Activated naive CD4-positive, alpha-beta T cell treated with anti-CD3 and anti-CD28 coated beads for 36 hours (primary cell): ENCODE measurements at regions not wholly inside any gene's neighbourhood (a gene's known extent, or its start where the extent isn't known, plus 50 kb on each side); places are given as distances from the start of the nearest gene placed in this dataset.

Experiments used
- CTCF ChIA-PET: fragments of 350-600 bp; sonication (Branson Sonifier 250); formaldehyde crosslinking; loops from one replicate; lab custom pipeline; 2021; ENCODE audit warnings: antibody characterized with exemption; lab: Charles Lee
- DNase-seq: peaks from one replicate; pipeline ENCODE4 v3.0.0-alpha.2; 2020
- H3K27ac Mint-ChIP-seq: one replicate; pipeline ENCODE4 v1.8.0; 2021; ENCODE audit warnings: mild to moderate bottlenecking, mixed read lengths
- H3K27me3 Mint-ChIP-seq: one replicate; pipeline ENCODE4 v1.8.0; 2021; ENCODE audit warnings: low read depth, mixed read lengths
- H3K36me3 Mint-ChIP-seq: one replicate; pipeline ENCODE4 v1.8.0; 2021; ENCODE audit warnings: low read depth, mixed read lengths
- H3K4me1 Mint-ChIP-seq: one replicate; pipeline ENCODE4 v1.8.0; 2021; ENCODE audit warnings: low read depth, mixed read lengths
- H3K4me3 Mint-ChIP-seq: one replicate; pipeline ENCODE4 v1.8.0; 2021; ENCODE audit warnings: mild to moderate bottlenecking, moderate library complexity, mixed read lengths
- H3K9me3 Mint-ChIP-seq: one replicate; pipeline ENCODE4 v1.8.0; 2021; ENCODE audit warnings: mixed read lengths
- intact Hi-C: fragments of 100-400 bp; cut with micrococcal nuclease; formaldehyde crosslinking; loops from one replicate; pipeline ENCODE4 v1.15.1; 2023

- DNase-seq = no peak
- Mint-ChIP-seq H3K36me3 (no peaks in the 10 kb centered on the region), H3K4me1 (no peaks in the 10 kb centered on the region), H3K27me3 (no peaks in the 10 kb centered on the region), H3K4me3 (no peak overlapping the region), H3K9me3 (no peaks in the 10 kb centered on the region), H3K27ac (no peak overlapping the region)
- intact Hi-C loops = no loop called here
- CTCF ChIA-PET = no interaction called here
Observed at GRCh38 chr6:54440549-54440948, 132.3 kb downstream of the TINAG start.

- H3K27ac Mint-ChIP-seq = no peak overlapping the region
- no peaks in the 10 kb centered on the region for H3K36me3 Mint-ChIP-seq
- no peaks in the 10 kb centered on the region for H3K27me3 Mint-ChIP-seq
- intact Hi-C loops = no loop called here
- DNase-seq = no peak
- H3K4me1 Mint-ChIP-seq = no peaks in the 10 kb centered on the region
- CTCF ChIA-PET = no interaction called here
- no peaks in the 10 kb centered on the region for H3K9me3 Mint-ChIP-seq
- H3K4me3 Mint-ChIP-seq = no peak overlapping the region
Observed at GRCh38 chr6:54441020-54441419, 132.8 kb downstream of the TINAG start.

GRCh38 chr6:54441687-54442248 lies 133.5 kb downstream of the TINAG start:
- H3K9me3 Mint-ChIP-seq = no peaks in the 10 kb centered on the region
- no peaks in the 10 kb centered on the region for H3K36me3 Mint-ChIP-seq
- CTCF ChIA-PET = no interaction called here

GRCh38 chr6:54445207-54445606 lies 137.0 kb downstream of the TINAG start:
- no peaks in the 10 kb centered on the region for H3K9me3 Mint-ChIP-seq
- no peaks in the 10 kb centered on the region for H3K4me1 Mint-ChIP-seq
- intact Hi-C loops = no loop called here
- no peak for DNase-seq
- H3K4me3 Mint-ChIP-seq = no peak overlapping the region
- H3K36me3 Mint-ChIP-seq = no peaks in the 10 kb centered on the region
- H3K27ac Mint-ChIP-seq = no peak overlapping the region
- CTCF ChIA-PET = no interaction called here
- H3K27me3 Mint-ChIP-seq = no peaks in the 10 kb centered on the region

More at GRCh38 chr6:54441687-54442248, 133.5 kb downstream of the TINAG start:
- Mint-ChIP-seq H3K4me3 (no peak overlapping the region), H3K4me1 (no peaks in the 10 kb centered on the region), H3K27me3 (no peaks in the 10 kb centered on the region), H3K27ac (no peak overlapping the region)
- intact Hi-C loops = no loop called here
- no peak for DNase-seq

- Mint-ChIP-seq H3K27ac (no peak overlapping the region), H3K36me3 (no peaks in the 10 kb centered on the region), H3K9me3 (peaks cover 11% of the 10 kb centered on the region), H3K4me1 (no peaks in the 10 kb centered on the region), H3K4me3 (no peak overlapping the region), H3K27me3 (no peaks in the 10 kb centered on the region)
- no peak for DNase-seq
- CTCF ChIA-PET = no interaction called here
- intact Hi-C loops = no loop called here
Observed at GRCh38 chr6:54448617-54449016, 140.4 kb downstream of the TINAG start.

- peaks cover 13% of the 10 kb centered on the region for H3K9me3 Mint-ChIP-seq
- H3K27ac Mint-ChIP-seq = no peak overlapping the region
- no peak for DNase-seq
- CTCF ChIA-PET = no interaction called here
- H3K4me1 Mint-ChIP-seq = no peaks in the 10 kb centered on the region
- no peaks in the 10 kb centered on the region for H3K27me3 Mint-ChIP-seq
- H3K4me3 Mint-ChIP-seq = no peak overlapping the region
- no peaks in the 10 kb centered on the region for H3K36me3 Mint-ChIP-seq
- intact Hi-C loops = no loop called here
Observed at GRCh38 chr6:54451516-54451915, 143.3 kb downstream of the TINAG start.

GRCh38 chr6:54463354-54464024 lies 155.2 kb downstream of the TINAG start:
- intact Hi-C loops = no loop called here
- Mint-ChIP-seq H3K4me3 (no peak overlapping the region), H3K4me1 (no peaks in the 10 kb centered on the region), H3K27me3 (no peaks in the 10 kb centered on the region), H3K27ac (no peak overlapping the region), H3K36me3 (no peaks in the 10 kb centered on the region), H3K9me3 (peaks cover 7% of the 10 kb centered on the region)
- CTCF ChIA-PET = no interaction called here
- DNase-seq = no peak

- H3K36me3 Mint-ChIP-seq = no peaks in the 10 kb centered on the region
- DNase-seq = no peak
- H3K9me3 Mint-ChIP-seq = peaks cover 7% of the 10 kb centered on the region
- CTCF ChIA-PET = no interaction called here
- no peaks in the 10 kb centered on the region for H3K27me3 Mint-ChIP-seq
- intact Hi-C loops = no loop called here
- no peak overlapping the region for H3K27ac Mint-ChIP-seq
- no peaks in the 10 kb centered on the region for H3K4me1 Mint-ChIP-seq
- H3K4me3 Mint-ChIP-seq = no peak overlapping the region
Observed at GRCh38 chr6:54465649-54466300, 157.5 kb downstream of the TINAG start.

GRCh38 chr6:54467384-54467783 lies 159.1 kb downstream of the TINAG start:
- Mint-ChIP-seq H3K27me3 (no peaks in the 10 kb centered on the region), H3K36me3 (no peaks in the 10 kb centered on the region), H3K4me3 (no peak overlapping the region), H3K27ac (no peak overlapping the region), H3K9me3 (peaks cover 7% of the 10 kb centered on the region), H3K4me1 (no peaks in the 10 kb centered on the region)
- intact Hi-C loops = no loop called here
- CTCF ChIA-PET = no interaction called here
- DNase-seq = no peak

GRCh38 chr6:54473328-54473727 lies 165.1 kb downstream of the TINAG start:
- Mint-ChIP-seq H3K27me3 (no peaks in the 10 kb centered on the region), H3K4me1 (no peaks in the 10 kb centered on the region), H3K36me3 (no peaks in the 10 kb centered on the region), H3K27ac (no peak overlapping the region), H3K9me3 (peaks cover under 1% of the 10 kb centered on the region), H3K4me3 (no peak overlapping the region)
- CTCF ChIA-PET = no interaction called here
- intact Hi-C loops = no loop called here
- DNase-seq = no peak

GRCh38 chr6:54474898-54475297 lies 166.7 kb downstream of the TINAG start:
- Mint-ChIP-seq H3K27ac (no peak overlapping the region), H3K27me3 (no peaks in the 10 kb centered on the region), H3K4me3 (no peak overlapping the region), H3K36me3 (no peaks in the 10 kb centered on the region), H3K9me3 (peaks cover 1% of the 10 kb centered on the region), H3K4me1 (no peaks in the 10 kb centered on the region)
- CTCF ChIA-PET = no interaction called here
- intact Hi-C loops = no loop called here
- DNase-seq = no peak

GRCh38 chr6:54481091-54481490 lies 172.8 kb downstream of the TINAG start:
- Mint-ChIP-seq H3K27me3 (no peaks in the 10 kb centered on the region), H3K27ac (no peak overlapping the region), H3K4me3 (no peak overlapping the region), H3K4me1 (no peaks in the 10 kb centered on the region), H3K36me3 (no peaks in the 10 kb centered on the region), H3K9me3 (peaks cover 6% of the 10 kb centered on the region)
- intact Hi-C loops = no loop called here
- DNase-seq = no peak
- CTCF ChIA-PET = no interaction called here

- CTCF ChIA-PET = no interaction called here
- Mint-ChIP-seq H3K4me3 (no peak overlapping the region), H3K27me3 (no peaks in the 10 kb centered on the region), H3K4me1 (no peaks in the 10 kb centered on the region), H3K9me3 (peaks cover 20% of the 10 kb centered on the region), H3K27ac (no peak overlapping the region), H3K36me3 (no peaks in the 10 kb centered on the region)
- intact Hi-C loops = no loop called here
- no peak for DNase-seq
Observed at GRCh38 chr6:54491431-54491830, 183.2 kb downstream of the TINAG start.
